ENCODE measurements at regions not wholly inside any gene's neighbourhood (a gene's known extent, or its start where the extent isn't known, plus 50 kb on each side); places are given as distances from the start of the nearest gene placed in this dataset.
A peak's percentile ranks its signal among the peaks of the same experiment; 100 is the strongest.
"Not testable (repeated sequence)": the region's sequence is repeated elsewhere in the genome, so short reads cannot be mapped to it uniquely, and the experiment has no call there.

GRCh38 chr5:57950616-57951228 is 468.1 kb upstream of the ACTBL2 start:
- DNase-seq (ENCODE audit: low read depth): no peak

DNA sequence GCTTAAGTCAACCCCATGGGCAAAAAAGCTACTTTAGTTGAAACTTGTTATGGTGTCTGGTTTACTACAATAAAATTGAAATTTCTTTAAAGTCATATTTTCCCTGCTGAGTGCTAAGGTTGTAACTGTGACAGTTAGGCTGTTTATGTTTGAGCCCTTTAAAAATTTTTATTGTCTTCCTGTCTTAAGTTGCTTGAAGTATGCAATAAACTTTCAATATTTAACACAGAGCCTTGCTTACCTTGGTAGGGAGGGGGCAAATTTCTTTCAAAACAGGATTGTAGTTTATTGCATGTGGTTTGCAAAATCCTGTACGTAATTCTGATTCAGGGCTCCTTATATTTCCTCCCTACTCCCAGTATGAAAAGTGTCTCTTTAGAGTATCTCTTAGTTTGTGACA is 465.5 kb upstream of the ACTBL2 start:
- no peak for DNase-seq (ENCODE audit: low read depth)

DNA sequence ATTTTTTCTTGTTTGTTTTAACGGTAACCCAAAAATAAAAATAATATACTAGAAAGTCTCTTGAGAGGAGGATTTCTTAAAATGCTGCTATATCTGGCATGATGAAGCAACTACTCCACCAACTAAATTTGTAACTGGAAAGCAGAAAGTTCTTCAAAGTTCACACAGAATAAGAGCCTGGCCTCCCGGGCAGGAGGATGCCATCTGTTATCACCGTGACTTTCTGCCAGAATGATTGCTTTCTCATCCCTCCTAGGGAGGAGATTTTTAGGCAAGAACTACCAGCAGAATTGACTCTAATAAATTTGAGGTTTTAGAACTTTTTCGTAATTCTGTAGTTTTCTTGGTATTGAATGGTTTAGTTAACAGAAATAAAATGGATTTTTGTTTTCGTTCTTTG is 464.6 kb upstream of the ACTBL2 start:
- no peak for DNase-seq (ENCODE audit: low read depth)

- DNase-seq (ENCODE audit: low read depth): no peak
Measured at GRCh38 chr5:57940879-57941278, 458.3 kb upstream of the ACTBL2 start.

DNA sequence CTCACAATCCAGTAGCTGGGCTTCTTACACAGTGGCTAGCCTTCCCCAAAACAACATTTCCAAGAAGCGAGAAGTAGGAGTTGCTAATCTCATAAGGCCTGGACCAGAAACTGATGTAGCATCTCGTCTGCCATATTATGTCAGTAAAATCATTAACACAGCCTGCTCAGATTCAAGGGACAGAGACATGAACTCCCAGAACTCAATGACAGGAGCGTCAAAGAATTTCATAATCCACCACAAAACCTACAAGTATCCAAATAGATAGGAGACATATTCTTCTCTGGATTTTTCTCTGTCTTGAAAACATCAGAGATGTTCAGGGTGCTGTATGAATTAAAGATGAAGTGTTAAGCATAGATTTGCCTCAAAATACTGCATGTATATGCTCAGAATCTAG is 457.6 kb upstream of the ACTBL2 start:
- no peak for DNase-seq (ENCODE audit: low read depth)

DNA sequence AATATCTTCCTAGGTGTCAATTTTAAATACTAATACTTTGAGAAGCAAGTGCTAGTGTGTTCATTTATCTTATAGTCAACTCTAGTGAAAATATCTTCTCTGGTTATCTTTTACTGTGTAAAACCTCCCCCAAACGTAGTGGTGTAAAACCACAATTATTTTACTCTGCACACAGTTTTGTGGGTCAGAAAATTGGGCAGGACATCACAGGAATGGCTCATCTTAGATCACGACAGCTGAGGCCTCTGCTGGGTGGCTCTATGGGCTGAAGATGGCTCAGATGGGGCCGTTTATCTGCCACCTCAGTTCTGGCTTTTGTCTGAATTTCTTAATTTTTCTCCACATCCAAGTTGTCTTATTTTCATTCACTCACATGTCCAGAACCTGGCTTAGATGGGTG is 457.2 kb upstream of the ACTBL2 start:
- no peak for DNase-seq (ENCODE audit: low read depth)

GRCh38 chr5:57939335-57939734 is 456.7 kb upstream of the ACTBL2 start:
- no peak for DNase-seq (ENCODE audit: low read depth)

DNA sequence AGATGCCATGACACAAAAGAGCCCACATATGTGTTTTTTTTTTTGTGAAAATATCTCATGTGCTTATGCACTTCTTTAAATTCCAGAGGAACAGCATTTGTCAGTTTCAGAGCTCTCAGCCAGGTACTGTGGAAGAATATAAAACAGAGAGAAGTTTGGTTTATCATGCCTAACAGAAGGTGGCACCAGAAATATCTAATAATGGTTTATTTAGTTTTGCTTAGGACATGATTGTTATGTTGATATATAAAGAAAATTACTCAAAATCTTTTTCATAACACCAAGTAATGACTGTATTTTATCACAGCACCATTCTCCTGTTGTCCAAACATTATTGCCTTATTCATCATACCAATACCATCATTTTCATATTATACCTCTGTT is 455.6 kb upstream of the ACTBL2 start:
- DNase-seq (ENCODE audit: low read depth): no peak

DNA sequence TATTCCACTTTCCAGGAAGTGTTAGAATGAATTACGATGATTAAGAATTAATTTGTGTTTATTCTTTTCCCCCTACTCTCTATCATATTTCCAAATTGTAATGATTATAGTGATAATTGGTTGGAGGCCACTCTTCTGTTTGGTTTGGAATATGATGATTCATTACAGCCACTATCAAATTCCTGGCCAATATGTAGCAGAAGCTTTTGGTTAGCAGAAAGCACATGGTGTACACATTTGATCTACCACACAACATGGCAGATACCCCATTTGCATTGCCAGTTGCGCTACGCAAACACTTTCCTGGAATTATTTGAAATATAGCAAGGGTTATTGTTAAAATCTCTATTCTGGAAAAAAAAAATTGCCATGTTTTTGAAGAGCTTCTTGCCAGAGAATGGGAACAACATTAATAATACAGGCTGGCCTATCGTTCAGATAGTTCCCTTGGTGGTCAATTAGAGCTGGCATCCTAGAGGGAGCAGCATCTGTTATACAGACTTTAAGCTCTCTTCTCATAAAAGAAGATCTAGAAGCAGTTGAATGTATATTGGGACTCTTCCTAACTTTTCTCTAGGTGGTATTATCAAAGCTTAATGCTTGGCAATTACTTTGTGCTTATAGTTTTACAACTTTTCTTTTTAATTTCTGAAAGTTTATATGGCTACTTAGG is 455.0 kb upstream of the ACTBL2 start:
- DNase-seq (ENCODE audit: low read depth): no peak

DNA sequence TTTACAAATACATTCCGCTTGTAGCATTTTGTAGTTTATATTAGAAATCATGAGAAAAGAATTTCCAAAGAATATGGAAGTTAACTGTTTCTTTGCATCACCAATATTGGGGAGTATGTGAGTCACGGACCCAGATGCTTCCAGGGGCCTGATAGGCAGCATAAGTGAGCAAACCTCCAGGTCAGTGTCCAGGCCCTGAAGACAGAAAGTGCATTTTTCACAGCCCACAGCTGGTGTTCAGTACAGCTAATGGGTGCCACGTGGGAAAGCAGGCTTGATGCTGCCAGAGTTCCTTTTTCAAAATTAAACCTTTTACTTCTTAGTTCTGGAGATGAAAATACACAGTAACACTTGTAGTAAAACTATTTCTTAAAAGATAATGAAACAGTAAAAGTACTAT is 454.4 kb upstream of the ACTBL2 start:
- no peak for DNase-seq (ENCODE audit: low read depth)

GRCh38 chr5:57932761-57933160 is 450.1 kb upstream of the ACTBL2 start:
- DNase-seq (ENCODE audit: low read depth): no peak

DNA sequence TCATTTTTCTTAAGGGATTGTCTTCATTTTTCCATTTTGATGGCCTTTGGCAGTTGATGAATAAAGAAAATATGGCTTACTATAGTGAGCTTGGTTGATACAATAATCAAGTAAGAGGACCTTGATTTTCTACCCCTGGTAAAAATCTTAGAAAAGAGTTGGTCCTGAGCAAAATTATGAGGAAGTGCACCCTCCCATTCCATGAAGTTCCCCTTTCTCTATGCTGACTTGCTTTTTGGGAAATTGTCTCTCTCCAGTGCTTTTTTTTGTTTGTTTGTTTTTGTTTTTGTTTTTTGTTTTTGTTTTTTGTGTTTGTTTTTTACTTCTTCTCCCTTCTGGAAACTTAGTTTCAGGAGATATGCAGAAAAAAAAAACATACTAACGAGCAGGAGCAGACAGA is 449.2 kb upstream of the ACTBL2 start:
- no peak for DNase-seq (ENCODE audit: low read depth)

GRCh38 chr5:57931352-57931751 is 448.7 kb upstream of the ACTBL2 start:
- DNase-seq (ENCODE audit: low read depth): no peak

DNA sequence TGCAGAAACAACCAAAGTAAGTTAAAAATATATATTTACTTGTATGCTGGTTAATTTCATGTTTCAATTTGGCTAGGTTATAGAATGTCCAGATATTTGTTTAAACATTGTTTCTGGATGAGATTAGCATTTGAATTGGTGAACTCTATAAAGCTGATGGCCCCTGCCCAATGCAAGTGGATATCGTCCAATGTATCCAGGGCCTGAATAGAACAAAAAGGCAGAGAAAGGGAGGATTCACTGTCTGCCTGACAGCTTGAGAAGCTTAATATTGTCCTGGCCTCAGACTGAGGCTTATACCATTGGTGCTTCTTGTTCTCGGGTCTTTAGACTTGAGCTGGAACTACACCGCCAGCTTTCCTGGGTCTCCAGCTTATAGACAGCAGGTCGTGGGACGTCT is 446.7 kb upstream of the ACTBL2 start:
- DNase-seq (ENCODE audit: low read depth): no peak

- not testable (repeated sequence) for DNase-seq (ENCODE audit: low read depth)
Measured at GRCh38 chr5:57923094-57923493, 440.5 kb upstream of the ACTBL2 start.

DNA sequence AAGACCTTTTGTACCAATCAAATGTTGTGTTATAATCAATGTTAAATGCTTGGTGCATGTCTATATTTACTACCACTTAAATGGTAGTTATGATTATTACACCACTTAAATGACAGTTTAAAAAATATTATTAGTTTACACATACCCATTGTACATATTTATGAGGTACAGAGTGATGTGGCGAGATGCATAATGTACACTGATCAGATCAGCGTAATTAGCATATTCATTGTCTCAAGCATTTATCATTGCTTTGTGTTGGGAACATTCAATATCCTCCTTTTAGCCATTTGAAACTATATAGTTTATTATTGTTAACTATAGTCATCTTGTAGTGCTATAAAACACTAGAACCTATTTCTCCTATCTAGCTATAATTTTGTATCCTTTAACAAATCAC is 434.4 kb upstream of the ACTBL2 start:
- no peak for DNase-seq (ENCODE audit: low read depth)

GRCh38 chr5:57915536-57915935 is 432.9 kb upstream of the ACTBL2 start:
- DNase-seq (ENCODE audit: low read depth): no peak

DNA sequence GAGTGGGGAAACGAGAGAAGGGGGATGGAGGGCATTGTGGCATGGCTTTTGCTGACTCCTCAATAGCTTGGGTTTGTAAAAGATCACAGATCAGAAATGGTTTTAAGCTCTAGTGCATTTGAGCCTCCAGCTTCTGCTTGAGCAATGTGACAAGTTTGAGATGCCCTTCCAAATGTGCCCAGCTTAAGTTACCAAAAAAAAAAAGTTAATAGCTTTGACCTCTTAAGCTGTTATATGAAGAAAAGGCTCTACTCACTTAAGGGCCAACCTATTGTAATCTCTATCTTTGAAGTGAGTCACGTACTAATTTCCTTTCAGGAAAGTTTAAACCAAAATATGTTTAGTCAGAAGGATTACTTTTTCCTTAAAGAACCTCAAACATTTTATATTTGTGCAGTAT is 428.8 kb upstream of the ACTBL2 start:
- DNase-seq (ENCODE audit: low read depth): peak; percentile 26

DNA sequence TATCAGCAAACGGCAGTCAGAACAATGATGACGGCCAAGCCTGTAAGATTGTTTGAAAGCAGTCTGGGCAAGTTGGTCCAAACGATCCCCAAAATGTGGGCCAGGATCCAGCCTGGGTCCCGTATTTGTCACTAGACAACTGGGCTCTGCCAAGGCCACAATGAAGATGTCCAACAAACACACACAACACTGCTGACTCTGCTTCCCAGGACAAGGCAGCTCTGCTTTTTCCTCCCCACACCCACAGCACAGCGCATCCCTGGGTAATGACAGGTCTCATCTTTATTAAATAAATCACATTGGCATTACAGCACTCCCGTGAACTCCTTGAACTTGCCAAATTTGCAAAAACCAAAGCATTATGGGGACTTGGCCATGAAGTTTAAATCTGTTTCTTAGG is 424.1 kb upstream of the ACTBL2 start:
- DNase-seq (ENCODE audit: low read depth): no peak

DNA sequence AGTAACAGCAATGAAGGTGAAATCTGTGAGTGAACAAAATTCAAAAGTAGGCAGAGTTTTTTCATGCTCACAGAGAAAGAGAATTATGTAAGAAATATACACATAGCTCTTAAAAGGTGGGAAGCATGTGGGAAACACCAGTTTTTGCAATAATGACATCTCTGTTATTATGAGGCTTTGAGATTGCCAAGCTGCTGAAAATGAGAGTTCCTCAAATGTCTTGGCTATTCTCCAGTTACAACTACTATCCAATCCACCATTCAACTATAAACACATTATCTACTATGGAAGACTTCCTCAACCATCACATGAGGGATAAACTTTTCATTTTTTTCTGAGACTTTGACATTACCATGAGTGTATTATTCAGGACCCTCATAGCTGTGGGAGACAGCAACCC is 420.8 kb upstream of the ACTBL2 start:
- DNase-seq (ENCODE audit: low read depth): no peak

- peak; percentile 36 for DNase-seq (ENCODE audit: low read depth)
Measured at GRCh38 chr5:57902095-57902494, 419.5 kb upstream of the ACTBL2 start.

- no peak for DNase-seq (ENCODE audit: low read depth)
Measured at GRCh38 chr5:57900381-57900944, 417.9 kb upstream of the ACTBL2 start.

DNA sequence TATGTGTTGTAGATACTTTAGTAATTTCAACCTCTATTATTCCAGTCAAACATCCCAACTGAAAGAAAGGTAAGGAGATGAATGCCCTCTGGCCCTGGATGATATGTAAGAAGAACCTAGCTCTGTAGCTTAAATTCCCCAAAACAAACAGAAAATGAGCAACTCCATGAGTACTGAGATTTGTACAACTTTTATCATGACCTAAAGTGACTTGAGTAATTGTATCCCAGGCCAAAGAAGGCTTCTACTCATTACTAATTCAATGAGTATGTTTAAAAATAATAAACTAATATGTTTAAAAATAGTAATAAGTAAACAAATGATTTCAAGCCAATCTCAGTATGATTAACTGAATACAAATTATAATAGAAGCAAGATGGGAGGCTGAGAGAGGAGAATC is 414.0 kb upstream of the ACTBL2 start:
- no peak for DNase-seq (ENCODE audit: low read depth)

GRCh38 chr5:57895766-57896165 is 413.2 kb upstream of the ACTBL2 start:
- DNase-seq (ENCODE audit: low read depth): no peak
